ENCODE measurements at regions not wholly inside any gene's neighbourhood (a gene's known extent, or its start where the extent isn't known, plus 50 kb on each side); places are given as distances from the start of the nearest gene placed in this dataset.

- no peaks in the 10 kb centered on the region for H3K4me1 ChIP-seq (ENCODE audit: control insufficient read depth, insufficient read depth, low read length)
- no peak for TF ChIP-seq CTCF (IDR thresholded peaks at IDR 0.05)
- H3K4me1 Mint-ChIP-seq = no peaks in the 10 kb centered on the region
- DNase-seq = peak in 1 of 2 donors; percentile 7
- no peak overlapping the region for H3K27ac ChIP-seq (ENCODE audit: low read length)
- no peaks in the 10 kb centered on the region for H3K27me3 Mint-ChIP-seq (ENCODE audit: low read depth in 2 of 2)
- 8% methylated on average over 4 of the region's 6 CpGs for WGBS (ENCODE audit: insufficient coverage)
- H3K27me3 ChIP-seq (ENCODE audit: control insufficient read depth, insufficient read depth, low read length) = no peaks in the 10 kb centered on the region
- H3K4me3 Mint-ChIP-seq = no peak overlapping the region
- no peaks in the 10 kb centered on the region for H3K36me3 Mint-ChIP-seq
- peaks cover 3 to 4% of the 10 kb centered on the region in 2 donors for H3K9me3 Mint-ChIP-seq
- ATAC-seq = no peak
- H3K4me3 ChIP-seq (ENCODE audit: low read length) = no peak overlapping the region
- no peaks in the 10 kb centered on the region for H3K9me3 ChIP-seq (ENCODE audit: control insufficient read depth, insufficient read depth, low read length)
- no peak overlapping the region for H3K27ac Mint-ChIP-seq
- intact Hi-C loops (cut with micrococcal nuclease) = no loop called here
- H3K36me3 ChIP-seq (ENCODE audit: control insufficient read depth, insufficient read depth, low read length) = no peaks in the 10 kb centered on the region
These were observed 253.2 kb upstream of the LRTM1 start for GRCh38 chr3:55180936-55181535.

GRCh38 chr3:55180161-55180560 is 252.3 kb upstream of the LRTM1 start:
- ATAC-seq = no peak
- intact Hi-C loops (cut with micrococcal nuclease) = no loop called here
- Histone ChIP-seq H3K4me1 (ENCODE audit: control insufficient read depth, insufficient read depth, low read length) (no peaks in the 10 kb centered on the region), H3K27me3 (ENCODE audit: control insufficient read depth, insufficient read depth, low read length) (no peaks in the 10 kb centered on the region), H3K9me3 (ENCODE audit: control insufficient read depth, insufficient read depth, low read length) (no peaks in the 10 kb centered on the region), H3K4me3 (ENCODE audit: low read length) (no peak overlapping the region), H3K36me3 (ENCODE audit: control insufficient read depth, insufficient read depth, low read length) (no peaks in the 10 kb centered on the region), H3K27ac (ENCODE audit: low read length) (no peak overlapping the region)
- H3K4me3 Mint-ChIP-seq = no peak overlapping the region
- no peak for TF ChIP-seq CTCF (IDR thresholded peaks at IDR 0.05)
- H3K9me3 Mint-ChIP-seq = no peaks in the 10 kb centered on the region
- H3K36me3 Mint-ChIP-seq = no peaks in the 10 kb centered on the region
- H3K27me3 Mint-ChIP-seq (ENCODE audit: low read depth in 2 of 2) = no peaks in the 10 kb centered on the region
- no peak overlapping the region for H3K27ac Mint-ChIP-seq
- H3K4me1 Mint-ChIP-seq = no peaks in the 10 kb centered on the region
- 84% methylated on average over 3 of the region's 3 CpGs for WGBS (ENCODE audit: insufficient coverage)
- DNase-seq = no peak

- Mint-ChIP-seq H3K36me3 (no peaks in the 10 kb centered on the region), H3K27ac (no peak overlapping the region), H3K9me3 (no peaks in the 10 kb centered on the region), H3K27me3 (ENCODE audit: low read depth in 2 of 2) (no peaks in the 10 kb centered on the region), H3K4me1 (no peaks in the 10 kb centered on the region), H3K4me3 (no peak overlapping the region)
- WGBS (ENCODE audit: insufficient coverage) = 91% methylated on average over 3 of the region's 3 CpGs
- Histone ChIP-seq H3K9me3 (ENCODE audit: control insufficient read depth, insufficient read depth, low read length) (no peaks in the 10 kb centered on the region), H3K4me3 (ENCODE audit: low read length) (no peak overlapping the region), H3K27me3 (ENCODE audit: control insufficient read depth, insufficient read depth, low read length) (no peaks in the 10 kb centered on the region), H3K27ac (ENCODE audit: low read length) (no peak overlapping the region), H3K36me3 (ENCODE audit: control insufficient read depth, insufficient read depth, low read length) (no peaks in the 10 kb centered on the region), H3K4me1 (ENCODE audit: control insufficient read depth, insufficient read depth, low read length) (no peaks in the 10 kb centered on the region)
- intact Hi-C loops (cut with micrococcal nuclease) = no loop called here
- TF ChIP-seq CTCF (IDR thresholded peaks at IDR 0.05) = no peak
- no peak for ATAC-seq
- no peak for DNase-seq
These were observed 250.5 kb upstream of the LRTM1 start for GRCh38 chr3:55178336-55178735.

GRCh38 chr3:55177749-55178148 is 249.9 kb upstream of the LRTM1 start:
- Histone ChIP-seq H3K36me3 (ENCODE audit: control insufficient read depth, insufficient read depth, low read length) (no peaks in the 10 kb centered on the region), H3K27me3 (ENCODE audit: control insufficient read depth, insufficient read depth, low read length) (no peaks in the 10 kb centered on the region), H3K4me1 (ENCODE audit: control insufficient read depth, insufficient read depth, low read length) (no peaks in the 10 kb centered on the region), H3K27ac (ENCODE audit: low read length) (no peak overlapping the region), H3K9me3 (ENCODE audit: control insufficient read depth, insufficient read depth, low read length) (no peaks in the 10 kb centered on the region), H3K4me3 (ENCODE audit: low read length) (no peak overlapping the region)
- intact Hi-C loops (cut with micrococcal nuclease) = no loop called here
- 77% methylated on average over 5 of the region's 6 CpGs for WGBS (ENCODE audit: insufficient coverage)
- TF ChIP-seq CTCF (IDR thresholded peaks at IDR 0.05) = no peak
- H3K4me1 Mint-ChIP-seq = no peaks in the 10 kb centered on the region
- ATAC-seq (no peak), DNase-seq (no peak)
- no peaks in the 10 kb centered on the region for H3K27me3 Mint-ChIP-seq (ENCODE audit: low read depth in 2 of 2)
- no peak overlapping the region for H3K4me3 Mint-ChIP-seq
- no peak overlapping the region for H3K27ac Mint-ChIP-seq
- H3K9me3 Mint-ChIP-seq = peaks cover 0 to 2% of the 10 kb centered on the region in 2 donors
- no peaks in the 10 kb centered on the region for H3K36me3 Mint-ChIP-seq

Measured in natural killer cell (primary cell).